ENCODE measurements at regions not wholly inside any gene's neighbourhood (a gene's known extent, or its start where the extent isn't known, plus 50 kb on each side); places are given as distances from the start of the nearest gene placed in this dataset.

GRCh38 chr13:107234319-107235073, 666.6 kb upstream of the ARGLU1 start:
- no peak for DNase-seq

- no peak for DNase-seq
Measured at GRCh38 chr13:107233541-107233940, 665.6 kb upstream of the ARGLU1 start.

- no peak for DNase-seq
Measured at GRCh38 chr13:107231944-107232343, 664.0 kb upstream of the ARGLU1 start.

DNA sequence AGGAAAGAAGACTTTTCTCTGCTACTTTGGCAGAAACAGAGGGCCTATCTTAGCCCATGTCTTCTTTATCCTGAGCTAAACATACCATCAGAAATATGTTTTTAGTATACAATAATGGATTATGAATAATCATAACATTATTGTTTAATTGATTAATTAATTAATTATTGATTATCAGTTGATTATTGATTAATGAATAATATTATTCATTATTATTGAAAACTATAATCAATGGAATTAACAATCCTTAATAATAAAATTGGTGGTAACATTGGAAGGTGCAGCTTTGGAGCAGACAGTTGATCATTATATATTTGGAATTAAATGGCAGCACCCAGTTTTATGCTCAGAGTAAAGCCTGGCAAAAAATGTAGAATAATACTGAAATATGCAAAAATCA, 655.9 kb upstream of the ARGLU1 start:
- no peak for DNase-seq

DNA sequence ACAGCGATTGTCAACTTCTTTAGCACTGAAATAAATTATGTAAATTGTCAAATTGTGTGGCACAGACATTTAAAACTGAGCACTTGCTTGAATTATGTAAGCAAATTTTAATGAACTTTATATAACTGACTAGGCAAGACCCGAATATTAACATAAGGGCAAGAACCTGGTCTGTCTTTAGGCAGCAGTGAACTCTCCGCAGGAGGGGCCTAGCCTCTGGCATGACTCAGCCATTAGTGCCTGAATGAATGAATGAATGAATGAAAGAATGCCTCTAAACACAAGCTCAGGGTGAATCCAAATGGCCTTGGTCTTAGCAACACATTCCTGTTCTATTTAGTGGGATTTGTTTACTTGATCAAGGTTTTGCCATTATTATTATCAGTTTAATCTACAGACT, 654.7 kb upstream of the ARGLU1 start:
- no peak for DNase-seq

DNA sequence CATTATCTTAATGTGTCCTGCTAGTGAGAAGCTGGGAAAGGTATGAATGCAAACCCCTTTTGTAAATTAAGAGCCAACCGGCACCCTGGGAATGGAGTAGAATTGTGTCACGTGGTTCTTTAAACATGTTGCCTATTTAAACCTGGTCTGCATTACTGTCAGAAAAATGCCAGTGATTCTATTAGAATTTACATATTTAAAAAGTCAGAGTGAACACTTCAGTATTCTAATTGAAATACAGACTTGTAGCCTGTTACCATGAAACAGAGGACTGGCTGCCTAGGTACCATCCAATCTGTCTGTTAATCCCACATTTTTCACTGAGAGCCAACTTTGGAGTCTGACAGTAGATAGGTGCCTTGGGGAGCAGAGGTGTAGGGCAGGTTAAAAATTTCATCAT, 652.3 kb upstream of the ARGLU1 start:
- DNase-seq: no peak

GRCh38 chr13:107217251-107217650, 649.3 kb upstream of the ARGLU1 start:
- no peak for DNase-seq

DNA sequence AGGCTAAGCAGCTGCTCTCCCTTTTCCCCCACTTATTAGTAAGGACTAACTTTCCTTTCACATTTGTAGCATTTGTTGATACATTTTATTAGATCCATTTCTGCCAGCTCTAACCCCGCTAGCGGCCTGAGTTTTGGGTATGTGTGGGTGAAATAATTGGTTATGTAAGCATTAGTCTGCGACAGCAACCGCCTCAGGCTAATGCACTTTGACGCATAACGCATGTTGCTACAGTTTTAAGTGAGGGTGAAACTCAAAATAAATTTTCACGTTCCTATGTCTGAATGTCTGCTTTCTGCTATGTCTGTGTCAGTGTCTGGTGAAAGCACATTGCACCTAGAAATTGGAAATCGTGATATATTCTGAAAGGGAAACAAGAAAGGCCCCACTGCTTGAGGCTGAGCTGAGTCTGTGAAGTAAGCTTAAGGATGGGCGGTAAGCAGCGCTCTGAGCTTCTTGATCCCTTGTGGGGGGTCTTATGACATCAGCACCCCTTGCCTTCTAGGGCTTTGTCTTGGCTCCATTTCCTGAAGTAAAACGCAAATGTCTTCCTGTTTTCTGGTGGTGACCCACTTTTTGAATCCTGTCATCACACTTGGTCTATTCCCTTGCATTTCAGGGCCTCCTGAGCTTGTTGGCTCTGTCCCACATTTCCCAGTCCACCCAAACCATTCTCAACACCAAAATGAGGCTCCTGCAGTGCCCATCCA, 648.3 kb upstream of the ARGLU1 start:
- DNase-seq: no peak

GRCh38 chr13:107211073-107211472, 643.1 kb upstream of the ARGLU1 start:
- peak in 3 of 6 experiments; percentile 10 to 20 (median 19) for DNase-seq

- DNase-seq: no peak
Measured at GRCh38 chr13:107210723-107211030, 642.7 kb upstream of the ARGLU1 start.

DNA sequence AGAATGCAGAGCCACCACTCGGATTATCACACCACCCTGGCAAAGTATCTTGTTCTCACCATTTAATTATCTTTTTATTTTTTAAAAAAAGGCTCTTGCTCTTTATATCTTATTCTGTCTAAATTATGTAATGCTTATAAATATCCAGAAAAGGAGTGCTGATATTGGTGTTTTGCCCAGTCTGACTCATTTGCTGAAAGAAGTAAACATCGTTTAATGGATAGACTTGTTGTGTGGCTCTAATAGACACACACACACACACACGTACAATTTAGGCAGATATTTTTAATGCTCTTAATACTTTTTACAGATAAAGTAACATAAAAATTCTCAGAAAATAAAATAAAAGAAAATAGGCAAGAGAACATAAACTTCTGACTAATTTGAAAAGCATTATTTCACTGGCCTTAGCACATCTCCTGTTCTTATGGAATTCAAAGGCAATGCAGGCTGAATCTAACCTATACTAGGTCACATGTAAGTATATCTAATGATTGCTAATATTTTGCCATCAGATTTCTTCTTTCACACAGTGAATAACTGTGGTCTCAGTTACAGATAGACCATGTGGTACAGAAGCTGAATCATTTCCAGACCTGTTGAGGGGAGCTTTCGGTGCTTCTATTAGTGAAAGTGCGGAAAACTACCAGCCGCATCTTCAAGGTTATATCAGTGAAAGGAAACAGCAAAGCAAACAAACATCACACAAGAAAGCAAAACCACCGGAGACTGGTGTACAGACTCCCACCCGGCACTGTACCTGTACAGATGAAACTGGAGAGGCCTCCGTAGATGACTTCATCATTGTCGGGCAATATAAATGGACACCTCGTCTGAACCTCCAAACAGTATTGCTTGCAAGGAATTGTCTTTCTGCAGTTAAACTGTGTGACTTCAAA, 642.1 kb upstream of the ARGLU1 start:
- no peak for DNase-seq

DNA sequence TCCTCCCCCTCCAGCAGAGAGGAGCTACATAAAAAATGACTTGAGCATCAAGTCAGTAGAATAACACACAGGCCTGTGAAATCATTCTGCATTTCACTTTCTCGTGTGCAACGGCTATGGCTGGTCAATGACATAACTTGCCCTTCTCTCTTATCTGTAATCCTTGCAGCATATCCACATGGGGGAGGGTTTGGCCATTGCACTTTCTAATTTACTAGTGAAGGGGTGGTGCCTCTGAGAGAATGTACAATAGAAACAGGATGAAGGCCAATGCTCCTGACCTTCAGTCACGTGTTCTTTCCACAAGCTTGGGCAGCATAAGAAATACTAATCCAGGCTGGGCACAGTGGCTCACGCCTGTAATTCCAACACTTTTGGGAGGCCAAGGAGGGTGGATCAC, 641.0 kb upstream of the ARGLU1 start:
- DNase-seq: no peak

GRCh38 chr13:107205318-107206104, 637.6 kb upstream of the ARGLU1 start:
- DNase-seq: peak in 5 of 6 experiments; percentile 31 to 55 (median 39)

- no peak for DNase-seq
Measured at GRCh38 chr13:107203146-107203847, 635.4 kb upstream of the ARGLU1 start.

DNA sequence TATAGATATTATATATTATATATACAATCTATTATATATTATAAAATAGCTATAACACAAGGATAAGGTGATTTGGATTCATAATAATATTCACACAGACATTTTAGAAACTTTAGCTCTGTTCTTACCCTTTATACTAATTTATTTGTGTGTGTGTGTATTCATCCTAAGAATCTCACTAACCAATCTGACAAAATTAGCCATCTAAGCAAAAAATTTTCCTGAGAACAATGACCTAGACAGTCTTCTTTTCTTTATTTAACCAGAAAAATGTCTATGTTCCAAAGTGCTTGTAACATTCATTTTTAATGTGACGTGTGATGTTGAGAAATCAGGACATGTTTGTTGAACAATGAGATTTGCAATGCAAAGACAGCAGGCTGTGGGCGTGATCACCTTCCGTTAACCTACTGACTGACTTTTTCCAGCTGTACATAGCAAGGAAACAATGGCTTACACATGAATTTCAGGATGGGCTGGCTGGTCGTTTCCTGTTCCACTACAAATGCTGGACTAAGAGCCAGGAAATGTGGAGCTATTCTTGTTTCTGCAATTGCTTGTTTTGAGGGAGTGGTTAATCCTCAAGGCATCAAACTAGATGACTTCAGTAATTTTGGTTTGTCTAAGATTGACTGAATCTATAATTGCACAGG, 634.6 kb upstream of the ARGLU1 start:
- no peak for DNase-seq

DNA sequence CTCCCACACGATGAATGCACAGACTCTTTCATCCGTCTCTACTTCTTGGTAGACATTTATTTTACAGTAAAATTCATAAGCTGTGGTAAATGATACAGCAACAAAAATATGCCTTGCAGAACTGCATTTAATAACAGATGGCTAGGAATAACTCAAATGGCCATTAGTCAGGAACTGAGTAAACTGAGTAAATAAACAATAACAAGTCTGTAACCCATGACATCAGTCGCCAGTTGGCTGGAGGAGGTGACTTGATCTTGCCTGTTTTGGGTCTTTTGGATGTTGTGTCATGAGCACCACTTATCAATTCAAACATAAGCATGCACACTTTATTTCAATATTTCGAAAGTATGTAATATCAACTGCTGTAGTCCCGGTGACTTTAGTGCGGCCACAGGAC, 632.6 kb upstream of the ARGLU1 start:
- DNase-seq: no peak

DNA sequence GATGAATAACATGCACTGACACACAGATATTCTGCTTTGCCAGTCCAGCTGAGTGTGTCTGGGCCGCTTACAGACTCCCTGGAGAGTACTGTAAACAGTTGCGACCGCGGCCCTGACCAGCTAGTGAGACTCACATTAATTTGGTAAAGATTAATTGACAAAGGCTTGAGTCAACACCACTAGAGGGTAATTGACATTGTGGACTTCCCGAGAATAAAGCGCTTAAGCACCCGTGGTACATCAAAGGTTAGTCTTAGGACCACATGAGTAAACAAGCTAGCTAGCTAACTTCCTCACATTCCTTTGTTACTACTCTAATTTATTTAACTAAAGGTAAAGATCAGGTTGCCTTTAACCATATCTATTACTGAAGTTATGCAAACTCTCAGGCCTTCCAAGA, 624.4 kb upstream of the ARGLU1 start:
- no peak for DNase-seq

DNA sequence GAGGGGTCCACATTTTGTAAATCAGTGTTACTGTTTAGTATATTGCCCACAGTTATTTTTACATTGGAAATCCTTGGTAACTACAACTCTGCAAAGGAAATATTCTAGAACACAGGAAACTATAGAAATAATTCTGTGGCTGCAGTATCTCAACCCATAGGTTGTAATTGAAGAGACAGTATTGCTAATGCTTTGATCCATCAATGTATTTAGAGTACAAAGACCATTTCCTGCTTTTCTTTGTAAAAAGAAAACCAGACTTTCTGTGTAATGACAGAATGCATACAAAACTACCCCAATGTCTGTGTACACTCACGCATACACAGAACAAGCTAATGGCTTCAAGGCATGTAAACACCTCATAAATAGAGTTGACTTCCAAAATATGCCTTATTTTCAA, 622.1 kb upstream of the ARGLU1 start:
- no peak for DNase-seq

DNA sequence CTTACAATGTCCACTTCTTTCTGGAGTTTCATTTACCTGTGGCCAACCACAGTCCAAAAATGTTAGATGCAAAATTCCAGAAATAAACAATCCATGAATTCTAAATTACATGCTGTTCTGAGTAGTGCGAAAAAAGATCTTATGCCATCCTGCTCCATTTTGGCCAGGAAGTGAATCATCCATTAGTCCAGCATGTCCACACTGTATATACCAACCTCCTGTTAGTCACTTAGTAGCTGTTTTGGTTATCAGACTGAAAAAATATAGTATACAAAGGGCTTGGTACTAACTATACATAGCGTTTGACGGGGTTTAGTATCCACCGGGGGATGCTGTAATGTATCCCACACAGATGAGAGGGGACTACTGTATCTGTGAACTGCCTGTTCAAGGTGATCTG, 618.0 kb upstream of the ARGLU1 start:
- no peak for DNase-seq

GRCh38 chr13:107170270-107170931, 602.5 kb upstream of the ARGLU1 start:
- DNase-seq: no peak

GRCh38 chr13:107157271-107157670, 589.3 kb upstream of the ARGLU1 start:
- no peak for DNase-seq

Measured in stimulated activated naive CD4-positive, alpha-beta T cell (primary cell).